ENCODE measurements at regions not wholly inside any gene's neighbourhood (a gene's known extent, or its start where the extent isn't known, plus 50 kb on each side); places are given as distances from the start of the nearest gene placed in this dataset.

DNA sequence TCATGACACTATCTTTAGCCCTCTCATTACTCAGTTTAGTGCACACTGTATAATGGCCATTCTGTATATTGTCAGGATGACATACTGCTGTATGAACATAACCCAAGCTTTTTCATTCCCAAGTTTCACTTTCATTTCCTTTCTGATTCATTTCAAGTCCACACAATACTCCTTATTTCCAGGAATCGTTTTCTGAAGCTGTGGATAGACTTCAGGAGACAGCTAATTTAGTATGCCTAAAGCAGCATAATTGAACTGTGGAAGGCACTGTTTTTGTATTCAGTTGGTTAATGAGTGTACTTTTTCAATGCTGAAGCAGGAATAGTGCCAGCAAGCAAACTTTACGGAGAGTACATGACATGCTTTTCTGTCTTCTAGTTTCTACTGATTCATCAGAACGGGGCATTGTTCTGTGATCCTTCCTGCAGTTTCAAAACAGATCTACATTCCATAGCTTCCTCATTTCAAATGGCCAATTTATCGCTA lies 578.5 kb upstream of the ZP4 start:
- TF ChIP-seq, protein P1, sequence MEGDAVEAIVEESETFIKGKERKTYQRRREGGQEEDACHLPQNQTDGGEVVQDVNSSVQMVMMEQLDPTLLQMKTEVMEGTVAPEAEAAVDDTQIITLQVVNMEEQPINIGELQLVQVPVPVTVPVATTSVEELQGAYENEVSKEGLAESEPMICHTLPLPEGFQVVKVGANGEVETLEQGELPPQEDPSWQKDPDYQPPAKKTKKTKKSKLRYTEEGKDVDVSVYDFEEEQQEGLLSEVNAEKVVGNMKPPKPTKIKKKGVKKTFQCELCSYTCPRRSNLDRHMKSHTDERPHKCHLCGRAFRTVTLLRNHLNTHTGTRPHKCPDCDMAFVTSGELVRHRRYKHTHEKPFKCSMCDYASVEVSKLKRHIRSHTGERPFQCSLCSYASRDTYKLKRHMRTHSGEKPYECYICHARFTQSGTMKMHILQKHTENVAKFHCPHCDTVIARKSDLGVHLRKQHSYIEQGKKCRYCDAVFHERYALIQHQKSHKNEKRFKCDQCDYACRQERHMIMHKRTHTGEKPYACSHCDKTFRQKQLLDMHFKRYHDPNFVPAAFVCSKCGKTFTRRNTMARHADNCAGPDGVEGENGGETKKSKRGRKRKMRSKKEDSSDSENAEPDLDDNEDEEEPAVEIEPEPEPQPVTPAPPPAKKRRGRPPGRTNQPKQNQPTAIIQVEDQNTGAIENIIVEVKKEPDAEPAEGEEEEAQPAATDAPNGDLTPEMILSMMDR (IDR thresholded peaks at IDR 0.05; ENCODE audit: low read depth, low read length): no peak
- peak overlapping the region in 1 of 2 donors; percentile 31 for H3K4me3 ChIP-seq (replicated peaks in 1 of 2; ENCODE audit: low read depth in 2 of 2, low read length in 2 of 2)
- DNase-seq (ENCODE audit: low read depth in 2 of 2): peak; percentile 6 to 64

DNA sequence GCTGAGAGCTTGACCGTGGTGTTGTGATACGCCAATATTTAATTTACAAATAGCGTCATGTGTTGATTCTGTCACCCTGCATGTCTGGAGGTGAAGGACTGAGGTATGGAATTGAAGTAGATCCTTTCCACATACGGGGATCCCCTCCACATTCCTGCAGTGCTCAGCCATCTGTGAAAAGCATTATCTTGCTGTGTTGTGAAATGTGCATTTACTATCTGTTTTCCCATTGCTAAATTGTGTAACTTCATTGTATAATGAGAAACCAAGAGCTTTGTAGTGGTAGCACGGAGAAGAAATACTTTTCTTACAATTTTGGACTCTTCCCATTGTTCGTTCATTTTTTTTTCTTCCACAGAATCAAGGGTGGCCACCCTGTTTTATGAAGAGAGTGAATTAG lies 577.3 kb upstream of the ZP4 start:
- TF ChIP-seq, protein P1 (IDR thresholded peaks at IDR 0.05; ENCODE audit: low read depth, low read length): no peak
- H3K4me3 ChIP-seq (replicated peaks in 1 of 2; ENCODE audit: low read depth in 2 of 2, low read length in 2 of 2): no peak overlapping the region
- DNase-seq (ENCODE audit: low read depth in 2 of 2): peak in 1 of 2 donors; percentile 16

DNA sequence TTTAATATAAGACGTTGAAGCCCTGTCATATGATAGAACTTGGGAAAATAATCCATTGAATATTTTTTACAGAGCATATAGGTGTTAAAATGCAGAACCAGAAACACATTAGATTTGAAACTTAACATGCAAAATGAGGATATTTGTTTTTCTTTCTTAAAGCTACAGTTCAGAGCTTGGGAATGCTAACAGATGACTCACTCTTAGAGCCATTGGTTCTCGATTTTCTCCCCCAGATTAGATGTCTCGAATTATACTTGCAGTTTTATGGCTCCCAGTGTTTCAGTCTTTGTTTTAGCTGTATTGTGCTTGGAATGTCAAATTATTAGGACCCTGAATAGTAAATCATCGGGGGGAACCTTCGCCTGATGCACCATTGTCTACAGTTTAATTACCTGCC lies 575.7 kb upstream of the ZP4 start:
- peak in 1 of 2 donors; percentile 44 for DNase-seq (ENCODE audit: low read depth in 2 of 2)
- H3K4me3 ChIP-seq (replicated peaks in 1 of 2; ENCODE audit: low read depth in 2 of 2, low read length in 2 of 2): no peak overlapping the region
- TF ChIP-seq, protein P1 (IDR thresholded peaks at IDR 0.05; ENCODE audit: low read depth, low read length): no peak

DNA sequence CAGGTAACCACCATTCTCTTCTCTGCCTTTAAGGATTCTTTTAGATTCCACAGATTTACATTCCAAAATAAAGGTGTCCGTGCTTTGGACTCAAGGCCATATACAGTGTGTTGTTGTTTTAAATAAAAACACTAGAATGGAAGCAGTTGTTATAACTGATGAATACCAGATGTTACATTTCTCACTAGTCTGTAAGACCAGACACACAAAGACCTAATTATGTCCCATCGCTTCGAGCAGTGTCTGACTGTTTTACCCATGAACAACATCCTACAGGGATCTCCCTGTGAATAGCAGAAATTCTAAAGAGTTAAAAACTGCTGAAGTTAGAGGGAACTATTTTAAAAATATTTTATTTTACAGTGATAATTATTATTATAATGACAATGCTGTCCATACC lies 574.7 kb upstream of the ZP4 start:
- TF ChIP-seq, protein P1 (IDR thresholded peaks at IDR 0.05; ENCODE audit: low read depth, low read length): no peak
- no peak overlapping the region for H3K4me3 ChIP-seq (replicated peaks in 1 of 2; ENCODE audit: low read depth in 2 of 2, low read length in 2 of 2)
- DNase-seq (ENCODE audit: low read depth in 2 of 2): peak in 1 of 2 donors; percentile 10

DNA sequence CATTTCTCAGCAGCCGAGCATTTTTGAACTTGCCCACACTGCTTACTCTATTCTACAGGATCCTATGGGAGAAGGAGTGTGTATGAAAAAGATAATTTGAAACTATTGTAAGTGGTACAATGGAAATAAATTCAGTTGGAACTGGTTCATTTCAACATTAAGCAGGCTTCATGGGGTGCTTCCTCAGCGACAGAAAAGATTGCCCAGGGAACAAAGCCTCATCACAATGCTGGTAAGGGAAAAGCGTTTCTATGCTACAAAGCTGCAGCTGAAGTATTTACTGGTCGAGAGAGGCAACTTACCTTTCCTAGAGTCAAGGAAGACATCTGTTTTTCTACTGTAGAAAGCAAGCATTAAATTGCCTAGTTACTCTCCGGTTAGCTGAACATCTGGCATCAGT lies 568.2 kb upstream of the ZP4 start:
- DNase-seq (ENCODE audit: low read depth in 2 of 2): no peak
- TF ChIP-seq, protein P1 (IDR thresholded peaks at IDR 0.05; ENCODE audit: low read depth, low read length): no peak
- no peak overlapping the region for H3K4me3 ChIP-seq (replicated peaks in 1 of 2; ENCODE audit: low read depth in 2 of 2, low read length in 2 of 2)

DNA sequence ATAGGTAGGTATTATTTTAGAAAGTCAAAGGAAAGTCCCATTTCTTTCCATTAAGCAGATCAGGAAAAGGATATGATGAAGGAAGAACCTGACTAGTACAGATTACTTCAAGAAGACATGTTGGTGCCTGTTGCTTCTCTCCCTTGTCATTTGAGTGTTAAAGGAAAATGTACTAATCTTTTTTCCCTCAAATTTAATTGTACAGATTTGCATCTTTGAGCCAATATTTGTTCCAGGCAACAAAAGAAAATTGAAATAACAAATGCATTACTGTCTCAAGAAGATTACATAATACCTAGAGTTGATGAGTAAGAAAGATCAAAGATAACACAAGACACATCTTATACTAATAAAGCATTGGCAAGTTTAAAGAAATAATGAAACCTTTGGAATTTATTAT lies 566.9 kb upstream of the ZP4 start:
- DNase-seq (ENCODE audit: low read depth in 2 of 2): no peak
- H3K4me3 ChIP-seq (replicated peaks in 1 of 2; ENCODE audit: low read depth in 2 of 2, low read length in 2 of 2): no peak overlapping the region
- TF ChIP-seq, protein P1 (IDR thresholded peaks at IDR 0.05; ENCODE audit: low read depth, low read length): no peak

DNA sequence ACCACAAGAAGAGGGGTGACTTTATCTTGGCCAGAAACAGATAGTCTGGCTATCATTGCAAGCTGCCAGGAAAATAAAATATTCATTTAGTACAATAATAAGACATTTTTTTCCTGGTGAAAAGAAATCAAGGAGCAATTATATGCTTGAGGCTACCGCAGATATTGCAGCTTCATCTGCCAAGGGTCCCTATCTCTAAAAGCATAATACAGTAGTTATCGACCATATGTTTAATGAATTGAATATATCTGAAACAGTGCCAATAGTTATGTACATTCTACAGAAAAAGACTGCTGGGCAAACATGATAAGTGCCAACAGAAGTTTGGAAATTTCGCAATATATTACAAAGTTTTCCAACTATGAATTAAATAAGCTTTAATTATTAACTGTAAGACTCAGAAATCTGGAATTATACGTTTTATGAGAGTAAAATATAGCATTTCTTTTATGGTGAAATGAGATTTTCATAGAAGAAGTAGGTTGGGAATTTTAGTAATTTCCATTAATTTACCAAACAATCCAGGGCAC lies 561.1 kb upstream of the ZP4 start:
- no peak overlapping the region for H3K4me3 ChIP-seq (replicated peaks in 1 of 2; ENCODE audit: low read depth in 2 of 2, low read length in 2 of 2)
- DNase-seq (ENCODE audit: low read depth in 2 of 2): no peak
- TF ChIP-seq, protein P1 (IDR thresholded peaks at IDR 0.05; ENCODE audit: low read depth, low read length): no peak

Data from cardiac fibroblast (primary cell).